Pancreas (tissue), 10 donors: ENCODE measurements at regions not wholly inside any gene's neighbourhood (a gene's known extent, or its start where the extent isn't known, plus 50 kb on each side); places are given as distances from the start of the nearest gene placed in this dataset.

Source experiments
- ATAC-seq, 4 donors: fragments of 200-7000 bp; cut with Tn5 transposase; one replicate each; pipeline versions ENCODE4 v1.8.0 to v1.9.1; 2020; ENCODE audit warnings: mild to moderate bottlenecking in 4 of 4, moderate library complexity in 4 of 4
- DNase-seq, 6 donors: peaks; one replicate each; pipeline ENCODE4 v3.0.0-alpha.2; 2020
- FAIRE-seq: peaks from 2 replicates; lab custom pipeline; 2012; peaks lifted over from hg19 to GRCh38; lab: Jason Lieb, UNC
- H3K27ac ChIP-seq, 4 donors: fragments of 200-600 bp; sonication (generic); 1 replicate in 3 of 4; 2 replicates in 1 of 4; pipeline versions ENCODE4 v1.5.0 to v1.8.0; 2020
- H3K27me3 ChIP-seq, 4 donors: fragments of 200-600 bp; one replicate each; pipeline ENCODE4 v1.8.0; 2021
- H3K36me3 ChIP-seq, 3 donors: fragments of 200-600 bp; sonication (generic) in 1 of 3; one replicate each; pipeline versions ENCODE4 v1.5.0 to v1.8.0; 2020 to 2021
- H3K4me1 ChIP-seq, 3 donors: fragments of 200-600 bp; one replicate each; pipeline ENCODE4 v1.8.0; 2021
- H3K4me3 ChIP-seq, 4 donors: fragments of 200-600 bp; sonication (generic) in 2 of 4; one replicate each; pipeline versions ENCODE4 v1.5.0 to v1.8.0; 2020 to 2021
- H3K9me3 ChIP-seq, 4 donors: fragments of 200-600 bp; one replicate each; pipeline ENCODE4 v1.8.0; 2021
- WGBS, 2 donors: extraction: QIAGEN DNeasy Blood & Tissue Kit; methylation state at CpG; one replicate each; pipeline ENCODE4 v1.1.7; 2013; 5-methylcytosine and 5-hydroxymethylcytosine counted together
- intact Hi-C, 3 donors: fragments of 100-400 bp; cut with DNase I; formaldehyde crosslinking; loops; one replicate each; pipeline versions ENCODE4 v1.11.1 to v1.14.2; 2022
- TF ChIP-seq, protein P1 (sequence below), 4 donors: fragments of 200-600 bp; sonication (generic) in 3 of 4; IDR thresholded peaks; one replicate each; pipeline versions ENCODE4 v1.5.0 to v1.8.0; 2021; ENCODE audit warnings: antibody characterized with exemption in 4 of 4
- donor health status: healthy with polysubstance abuse.
- donor health status: DM: no; HTN: no; CAD: no; lungs with moderate emphysema.
- donor health status: DM: no; HTN: no; CAD: no.
- donor health status: control.
- donor health status: control.
- donor health status: Bipolar disorder and iron deficiency.
- donor health status: DM: yes; HTN: yes; CAD: no.
- donor health status: DM: no; HTN: no; CAD: no.
- donor health status: DM: no; HTN: no; CAD: no.
- donor health status: DM: yes; HTN: yes; CAD: no.

DNA sequence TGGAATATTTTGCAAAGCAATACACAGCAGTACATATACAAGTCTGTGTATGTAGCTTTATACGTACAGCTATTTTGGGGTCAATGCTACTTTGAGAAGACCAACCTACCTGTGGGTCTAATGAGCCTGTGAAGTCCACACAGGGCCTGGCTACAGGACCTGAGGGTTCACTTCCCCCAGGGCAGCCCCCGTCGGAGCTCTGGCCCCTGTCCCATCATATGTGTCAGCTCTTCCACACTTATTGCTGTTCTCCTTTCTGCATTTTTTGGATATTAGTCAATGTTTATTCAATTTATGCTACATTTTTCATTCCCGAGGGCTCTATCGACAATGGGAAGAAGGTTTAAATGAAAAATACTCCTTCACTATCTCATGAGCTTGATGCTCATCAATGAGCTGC is 1473.6 kb downstream of the BRD1 start:
- Histone ChIP-seq H3K4me1 (no peaks in the 10 kb centered on the region), H3K27me3 (peaks cover 0 to 12% (median 0%) of the 10 kb centered on the region in 4 donors), H3K9me3 (no peaks in the 10 kb centered on the region), H3K4me3 (no peak overlapping the region), H3K27ac (no peak overlapping the region), H3K36me3 (no peaks in the 10 kb centered on the region)
- intact Hi-C loops: no loop called here
- TF ChIP-seq, protein P1, sequence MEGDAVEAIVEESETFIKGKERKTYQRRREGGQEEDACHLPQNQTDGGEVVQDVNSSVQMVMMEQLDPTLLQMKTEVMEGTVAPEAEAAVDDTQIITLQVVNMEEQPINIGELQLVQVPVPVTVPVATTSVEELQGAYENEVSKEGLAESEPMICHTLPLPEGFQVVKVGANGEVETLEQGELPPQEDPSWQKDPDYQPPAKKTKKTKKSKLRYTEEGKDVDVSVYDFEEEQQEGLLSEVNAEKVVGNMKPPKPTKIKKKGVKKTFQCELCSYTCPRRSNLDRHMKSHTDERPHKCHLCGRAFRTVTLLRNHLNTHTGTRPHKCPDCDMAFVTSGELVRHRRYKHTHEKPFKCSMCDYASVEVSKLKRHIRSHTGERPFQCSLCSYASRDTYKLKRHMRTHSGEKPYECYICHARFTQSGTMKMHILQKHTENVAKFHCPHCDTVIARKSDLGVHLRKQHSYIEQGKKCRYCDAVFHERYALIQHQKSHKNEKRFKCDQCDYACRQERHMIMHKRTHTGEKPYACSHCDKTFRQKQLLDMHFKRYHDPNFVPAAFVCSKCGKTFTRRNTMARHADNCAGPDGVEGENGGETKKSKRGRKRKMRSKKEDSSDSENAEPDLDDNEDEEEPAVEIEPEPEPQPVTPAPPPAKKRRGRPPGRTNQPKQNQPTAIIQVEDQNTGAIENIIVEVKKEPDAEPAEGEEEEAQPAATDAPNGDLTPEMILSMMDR (IDR thresholded peaks at IDR 0.05): no peak
- FAIRE-seq: no peak
- ATAC-seq: no peak
- no peak for DNase-seq
- 49 to 56% methylated on average over 5 of the region's 5 CpGs for WGBS, 2 donors

DNA sequence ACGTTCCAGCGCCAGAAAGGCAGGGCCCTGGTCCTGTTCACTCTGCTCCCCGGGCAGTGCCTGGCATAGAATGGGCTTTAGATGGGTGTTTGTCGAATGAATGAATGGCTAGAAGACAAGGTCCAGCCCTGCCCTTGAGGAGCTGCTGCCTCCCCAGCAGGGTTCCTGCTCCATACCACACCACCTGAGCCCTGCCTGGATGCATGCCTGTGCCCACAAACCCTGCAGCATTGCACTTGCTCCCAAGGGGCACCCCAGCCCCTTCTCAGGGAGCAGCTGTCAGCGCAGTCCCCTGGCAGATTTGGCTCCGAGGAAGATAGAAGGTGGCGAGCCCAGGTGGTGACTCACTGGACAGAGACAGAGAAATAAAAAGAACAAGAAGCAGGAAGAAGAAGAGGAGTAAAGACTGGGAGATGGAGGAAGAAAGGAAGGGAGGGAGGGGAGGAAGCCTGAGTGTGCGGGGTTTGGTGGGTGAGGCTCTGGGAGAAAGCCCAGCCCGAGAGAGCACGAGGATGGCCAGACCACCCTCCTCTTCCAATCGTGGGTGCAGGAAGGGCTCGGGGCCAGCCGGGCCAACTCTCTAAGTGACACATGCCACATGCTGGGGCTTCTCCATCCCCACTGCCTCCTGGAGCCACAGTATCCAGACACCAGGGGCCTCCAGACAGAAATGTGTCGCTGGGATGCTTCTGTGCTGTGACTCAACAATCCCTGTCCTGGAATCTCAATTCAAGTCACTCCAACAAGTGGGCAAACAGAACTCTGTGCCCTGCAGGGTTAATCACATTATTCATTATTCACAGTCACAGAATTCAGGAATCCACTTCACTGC is 1474.3 kb downstream of the BRD1 start:
- Histone ChIP-seq H3K4me3 (no peak overlapping the region), H3K36me3 (no peaks in the 10 kb centered on the region), H3K27me3 (peaks cover 0 to 9% (median 0%) of the 10 kb centered on the region in 4 donors), H3K27ac (no peak overlapping the region), H3K4me1 (no peaks in the 10 kb centered on the region), H3K9me3 (no peaks in the 10 kb centered on the region)
- no peak for ATAC-seq
- WGBS, 2 donors: 43 to 58% methylated on average over 14 of the region's 14 CpGs
- TF ChIP-seq, protein P1 (IDR thresholded peaks at IDR 0.05): no peak
- FAIRE-seq: no peak
- no peak for DNase-seq
- intact Hi-C loops: no loop called here

DNA sequence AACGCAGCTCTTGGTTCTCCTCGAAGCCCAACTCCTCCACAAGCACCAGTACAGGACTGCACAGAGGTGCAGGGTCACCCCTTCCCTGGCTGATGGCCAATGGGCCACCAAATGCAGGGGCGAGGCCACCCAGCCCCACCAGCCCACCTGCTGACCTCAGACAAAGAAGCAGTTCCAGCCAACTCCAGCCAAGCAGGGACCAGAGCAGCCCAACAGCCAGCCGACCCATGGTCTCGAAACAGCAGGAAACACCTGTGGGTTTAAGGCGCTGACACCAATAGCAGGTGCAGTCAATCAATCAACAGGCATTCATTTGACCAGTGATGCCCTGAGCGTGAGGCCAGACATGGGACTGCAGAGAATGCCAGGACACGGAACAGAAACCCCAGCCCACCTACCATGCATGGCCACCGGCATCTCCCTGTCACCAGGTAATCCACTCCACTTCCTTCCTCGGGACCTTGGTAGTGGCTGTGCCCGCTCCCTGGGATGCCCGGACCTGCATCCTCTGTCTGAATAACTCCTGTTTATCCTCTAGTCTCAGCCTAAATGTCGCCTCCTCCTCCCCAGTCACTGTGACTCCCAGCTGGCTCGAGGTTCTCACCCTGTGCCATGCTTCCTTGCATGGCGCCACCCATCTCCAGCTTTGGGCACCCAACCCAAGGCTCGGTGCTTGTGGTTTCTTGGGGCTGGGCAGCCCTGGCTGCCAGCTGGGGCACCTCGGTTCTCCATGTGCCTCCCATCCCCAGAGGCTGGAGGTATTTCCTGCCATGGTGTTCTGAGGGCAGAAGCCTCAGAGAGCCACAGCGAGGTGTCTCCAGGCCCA is 1475.4 kb downstream of the BRD1 start:
- Histone ChIP-seq H3K36me3 (no peaks in the 10 kb centered on the region), H3K27ac (no peak overlapping the region), H3K4me1 (no peaks in the 10 kb centered on the region), H3K27me3 (peaks cover 0 to 9% (median 0%) of the 10 kb centered on the region in 4 donors), H3K9me3 (no peaks in the 10 kb centered on the region), H3K4me3 (no peak overlapping the region)
- ATAC-seq (no peak), DNase-seq (no peak), FAIRE-seq (no peak)
- TF ChIP-seq, protein P1 (IDR thresholded peaks at IDR 0.05): no peak
- intact Hi-C loops: no loop called here
- 59 to 70% methylated on average over 18 of the region's 18 CpGs for WGBS, 2 donors

DNA sequence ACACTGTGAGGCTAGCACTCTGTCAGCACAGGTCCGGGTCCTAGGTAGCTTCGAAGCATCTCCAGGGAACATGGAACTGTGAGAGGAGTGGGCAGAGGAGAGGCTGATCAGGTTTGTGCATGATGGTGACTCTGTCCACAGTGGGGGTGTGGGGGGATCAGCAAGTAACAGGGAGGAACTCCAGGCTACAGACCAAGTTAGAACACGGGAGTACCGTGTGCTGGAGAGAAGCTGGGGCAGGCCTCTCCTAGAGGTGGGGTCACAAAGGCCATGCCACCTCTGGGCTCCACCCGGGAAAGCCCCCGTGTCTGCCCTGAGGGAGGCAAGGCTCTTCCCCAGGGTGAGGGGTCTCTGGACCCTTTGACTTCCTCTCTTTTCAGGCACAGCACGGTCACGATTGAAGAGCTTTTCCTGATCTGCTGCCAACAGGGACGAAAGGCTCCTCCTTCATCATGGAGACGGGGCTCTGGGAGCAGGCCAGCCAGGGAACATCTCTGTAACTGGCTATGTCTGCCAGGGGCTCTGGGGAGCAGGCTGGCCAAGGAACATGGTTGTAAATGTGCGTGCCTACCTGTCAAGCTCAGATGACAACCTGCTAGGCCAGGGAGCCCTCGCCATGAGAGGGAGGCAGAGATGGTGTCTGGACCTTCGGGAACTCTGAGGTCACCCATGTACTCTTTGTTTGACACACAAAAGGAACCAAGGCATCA is 1476.1 kb downstream of the BRD1 start:
- WGBS, 2 donors: 47 to 66% methylated on average over 13 of the region's 13 CpGs
- no peak overlapping the region for H3K27ac ChIP-seq
- H3K36me3 ChIP-seq: no peaks in the 10 kb centered on the region
- DNase-seq: no peak
- H3K4me1 ChIP-seq: no peaks in the 10 kb centered on the region
- TF ChIP-seq, protein P1 (IDR thresholded peaks at IDR 0.05): no peak
- intact Hi-C loops: no loop called here
- FAIRE-seq: no peak
- no peak overlapping the region for H3K4me3 ChIP-seq
- no peak for ATAC-seq
- peaks cover 0 to 3% (median 0%) of the 10 kb centered on the region in 4 donors for H3K27me3 ChIP-seq
- no peaks in the 10 kb centered on the region for H3K9me3 ChIP-seq
